AG04450 (cell line): ENCODE measurements at regions not wholly inside any gene's neighbourhood (a gene's known extent, or its start where the extent isn't known, plus 50 kb on each side); places are given as distances from the start of the nearest gene placed in this dataset.
"Not testable (repeated sequence)": the region's sequence is repeated elsewhere in the genome, so short reads cannot be mapped to it uniquely, and the experiment has no call there.

ENCODE experiments used
- CTCF ChIA-PET: fragments of 300-600, 350-600 bp; formaldehyde crosslinking; extraction: SDS; loops from one replicate; lab custom pipeline; 2022; ENCODE audit warnings: antibody characterized with exemption, inconsistent platforms; lab: Charles Lee
- POLR2A ChIA-PET: fragments of 350-600 bp; formaldehyde crosslinking; extraction: SDS; loops from one replicate; lab custom pipeline; 2021; ENCODE audit warnings: antibody characterized with exemption, inconsistent platforms; lab: Yijun Ruan, JAX
- DNase-seq: peaks from one replicate; pipeline ENCODE4 v3.0.0-alpha.2; 2011; ENCODE audit warnings: low read depth, low spot score
- H3K27ac ChIP-seq: one replicate; pipeline ENCODE4 v1.5.1; 2012; ENCODE audit warnings: low read depth, low read length, control low read depth
- H3K27me3 ChIP-seq: one replicate; pipeline ENCODE4 v1.6.0; 2012; ENCODE audit warnings: low read length; ENCODE audit not compliant: control insufficient read depth, insufficient read depth
- H3K4me3 ChIP-seq: 2 replicates; pipeline ENCODE4 v1.5.1; 2011; ENCODE audit warnings: mild to moderate bottlenecking, low read depth, low read length, control low read depth
- H3K9me3 ChIP-seq: 2 replicates; pipeline ENCODE4 v1.5.1; 2012; ENCODE audit warnings: low read length; ENCODE audit not compliant: control insufficient read depth, insufficient read depth
- TF ChIP-seq, protein P1 (sequence below): IDR thresholded peaks from 2 replicates; pipeline ENCODE4 v1.5.1; 2011; ENCODE audit warnings: low read depth, low read length, control low read depth, inconsistent platforms

DNA sequence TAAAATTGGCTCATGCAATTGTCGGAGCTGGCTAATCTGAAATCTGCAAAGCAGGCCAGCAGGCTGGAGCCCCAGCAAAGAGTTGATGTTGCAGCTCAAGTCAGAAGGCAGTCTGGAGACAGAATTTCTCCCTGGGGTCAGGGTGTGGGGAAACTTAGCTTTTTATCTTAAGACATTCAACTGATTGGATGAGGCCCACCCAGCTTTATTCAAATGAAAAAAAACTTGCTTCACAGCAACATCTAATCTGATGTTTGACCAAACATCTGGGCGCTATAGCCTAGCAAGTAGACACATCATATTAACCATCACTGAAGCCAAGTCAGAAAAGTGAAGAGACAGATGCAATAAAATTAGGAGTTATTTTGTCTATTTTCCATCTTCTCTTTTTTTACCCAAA is 108.8 kb upstream of the CCDC28A start:
- Histone ChIP-seq H3K9me3 (no peaks in the 10 kb centered on the region), H3K27ac (no peak overlapping the region), H3K27me3 (no peaks in the 10 kb centered on the region), H3K4me3 (no peak overlapping the region)
- no peak for DNase-seq
- TF ChIP-seq, protein P1, sequence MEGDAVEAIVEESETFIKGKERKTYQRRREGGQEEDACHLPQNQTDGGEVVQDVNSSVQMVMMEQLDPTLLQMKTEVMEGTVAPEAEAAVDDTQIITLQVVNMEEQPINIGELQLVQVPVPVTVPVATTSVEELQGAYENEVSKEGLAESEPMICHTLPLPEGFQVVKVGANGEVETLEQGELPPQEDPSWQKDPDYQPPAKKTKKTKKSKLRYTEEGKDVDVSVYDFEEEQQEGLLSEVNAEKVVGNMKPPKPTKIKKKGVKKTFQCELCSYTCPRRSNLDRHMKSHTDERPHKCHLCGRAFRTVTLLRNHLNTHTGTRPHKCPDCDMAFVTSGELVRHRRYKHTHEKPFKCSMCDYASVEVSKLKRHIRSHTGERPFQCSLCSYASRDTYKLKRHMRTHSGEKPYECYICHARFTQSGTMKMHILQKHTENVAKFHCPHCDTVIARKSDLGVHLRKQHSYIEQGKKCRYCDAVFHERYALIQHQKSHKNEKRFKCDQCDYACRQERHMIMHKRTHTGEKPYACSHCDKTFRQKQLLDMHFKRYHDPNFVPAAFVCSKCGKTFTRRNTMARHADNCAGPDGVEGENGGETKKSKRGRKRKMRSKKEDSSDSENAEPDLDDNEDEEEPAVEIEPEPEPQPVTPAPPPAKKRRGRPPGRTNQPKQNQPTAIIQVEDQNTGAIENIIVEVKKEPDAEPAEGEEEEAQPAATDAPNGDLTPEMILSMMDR = no peak
- ChIA-PET POLR2A (no interaction called here), CTCF (interaction anchor here (0.7 to 1.7 kb wide), 2 partner anchors 9 to 25 kb away, joined by 3 to 5 read pairs; no protein-coding TSS in a partner anchor)

- TF ChIP-seq, protein P1 = no peak
- ChIA-PET POLR2A (no interaction called here), CTCF (interaction anchor here (0.6 kb wide), 1 partner anchor 63 kb away, joined by 7 read pairs; no protein-coding TSS in a partner anchor)
- no peak for DNase-seq
- Histone ChIP-seq H3K9me3 (no peaks in the 10 kb centered on the region), H3K27ac (no peak overlapping the region), H3K4me3 (no peak overlapping the region), H3K27me3 (no peaks in the 10 kb centered on the region)
Measured at GRCh38 chr6:138666636-138667035, 106.9 kb upstream of the CCDC28A start.

GRCh38 chr6:138667408-138667807 is 106.2 kb upstream of the CCDC28A start:
- H3K27ac ChIP-seq = no peak overlapping the region
- H3K27me3 ChIP-seq = no peaks in the 10 kb centered on the region
- POLR2A ChIA-PET = no interaction called here
- CTCF ChIA-PET = interaction anchor here (0.6 kb wide), 1 partner anchor 79 kb away, joined by 3 read pairs; no protein-coding TSS in a partner anchor
- H3K4me3 ChIP-seq = no peak overlapping the region
- TF ChIP-seq, protein P1 = no peak
- no peak for DNase-seq
- no peaks in the 10 kb centered on the region for H3K9me3 ChIP-seq

DNA sequence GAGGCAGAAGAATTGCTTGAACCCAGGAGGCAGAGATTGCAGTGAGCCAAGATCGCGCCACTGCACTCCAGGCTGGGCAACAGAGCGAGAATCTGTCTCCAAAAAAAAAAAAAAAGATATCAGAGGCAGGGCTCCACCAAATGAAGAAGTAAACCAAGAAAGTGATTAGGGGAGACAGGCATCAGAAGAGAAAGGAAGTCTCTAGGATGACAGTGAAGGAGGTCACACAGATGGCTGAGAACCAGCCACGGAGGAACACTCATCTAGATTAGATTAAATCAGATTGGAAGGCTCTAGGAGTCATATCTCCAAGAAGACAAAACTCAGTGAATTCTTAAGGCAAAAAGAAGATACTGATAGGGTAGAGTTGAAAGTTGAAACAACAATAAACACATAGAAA is 102.2 kb upstream of the CCDC28A start:
- POLR2A ChIA-PET = no interaction called here
- Histone ChIP-seq H3K27me3 (no peaks in the 10 kb centered on the region), H3K4me3 (no peak overlapping the region), H3K9me3 (no peaks in the 10 kb centered on the region), H3K27ac (no peak overlapping the region)
- no peak for DNase-seq
- TF ChIP-seq, protein P1 = no peak
- CTCF ChIA-PET = interaction anchor here (2.9 kb wide), 1 partner anchor 20 kb away, joined by 15 read pairs; no protein-coding TSS in a partner anchor

DNA sequence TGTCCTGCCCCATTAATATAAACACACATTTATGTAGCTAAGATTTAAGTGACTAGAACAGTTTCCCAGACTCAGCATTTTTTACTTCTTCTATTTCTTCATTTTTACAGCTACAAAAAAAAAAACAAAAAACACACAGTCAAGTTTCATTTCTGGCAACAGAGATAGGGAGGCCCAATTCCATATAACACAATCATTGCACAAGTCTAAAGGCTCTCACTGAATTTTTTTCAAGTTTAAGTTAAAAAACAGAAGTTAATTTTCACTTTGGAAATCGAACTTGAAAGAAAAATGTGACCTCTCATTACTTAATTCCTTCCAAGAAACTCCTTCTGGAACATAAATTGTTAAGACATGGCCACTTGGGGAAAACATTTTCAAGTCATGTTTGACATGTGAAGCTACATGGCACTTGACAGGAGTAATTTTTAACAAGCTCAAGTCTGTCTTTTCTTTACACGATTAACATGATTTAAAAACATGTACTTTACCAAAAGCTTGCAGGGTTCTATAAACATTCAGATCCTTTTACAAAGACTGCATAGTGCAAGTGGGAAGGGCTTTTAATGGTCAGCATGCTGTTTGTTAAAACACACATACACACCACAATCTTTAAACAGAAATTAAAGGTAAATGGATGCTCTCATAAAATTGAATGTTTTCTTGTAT is 100.1 kb upstream of the CCDC28A start:
- DNase-seq = no peak
- no peak overlapping the region for H3K27ac ChIP-seq
- H3K9me3 ChIP-seq = no peaks in the 10 kb centered on the region
- TF ChIP-seq, protein P1 = no peak
- H3K4me3 ChIP-seq = no peak overlapping the region
- ChIA-PET POLR2A (interaction anchor here (0.7 to 1.2 kb wide), 6 partner anchors 9 to 837 kb away, joined by 3 to 13 read pairs (median 4); no protein-coding TSS in a partner anchor), CTCF (interaction anchor here (0.6 to 2.9 kb wide), 15 partner anchors 9 to 1751 kb away, joined by 3 to 15 read pairs (median 5); partner anchors contain the start of gene SLC35D3)
- no peaks in the 10 kb centered on the region for H3K27me3 ChIP-seq

- CTCF ChIA-PET = interaction anchor here (1.0 to 2.9 kb wide), 4 partner anchors 10 to 154 kb away, joined by 4 to 15 read pairs (median 4); no protein-coding TSS in a partner anchor
- POLR2A ChIA-PET, H3K4me3 ChIP-seq, H3K27me3 ChIP-seq, DNase-seq, H3K27ac ChIP-seq, H3K9me3 ChIP-seq: not testable (repeated sequence)
Measured at GRCh38 chr6:138674444-138674843, 99.1 kb upstream of the CCDC28A start.
